ENCODE measurements at regions not wholly inside any gene's neighbourhood (a gene's known extent, or its start where the extent isn't known, plus 50 kb on each side); places are given as distances from the start of the nearest gene placed in this dataset.

- TF ChIP-seq ZNF521 (tag by site-specific recombination; IDR thresholded peaks at IDR 0.05) (no peak), ZNF280D (tag by site-specific recombination; IDR thresholded peaks at IDR 0.05) (no peak), ZNF830 (tag by site-specific recombination; IDR thresholded peaks at IDR 0.05; ENCODE audit: low read depth) (no peak), ZNF76 (tag by site-specific recombination; IDR thresholded peaks at IDR 0.05; ENCODE audit: borderline replicate concordance, low read depth) (no peak), SCRT2 (tag by site-specific recombination; IDR thresholded peaks at IDR 0.05) (no peak), ZNF561 (tag by site-specific recombination; IDR thresholded peaks at IDR 0.05; ENCODE audit: borderline replicate concordance) (no peak)
Observed at GRCh38 chr10:118807512-118808305, 52.9 kb upstream of the CACUL1 start (continued).

GRCh38 chr10:118808601-118809356 is 54.0 kb upstream of the CACUL1 start:
- H3K9me3 ChIP-seq (ENCODE audit: control insufficient read depth, insufficient read depth, low read depth, low read length): no peaks in the 10 kb centered on the region
- no peaks in the 10 kb centered on the region for H3K36me3 ChIP-seq (ENCODE audit: control insufficient read depth in 2 of 2, insufficient read depth in 1 of 2, low read length in 2 of 2)
- TF ChIP-seq ZNF488 (tag by site-specific recombination; IDR thresholded peaks at IDR 0.05) (no peak), ZIC2 (tag by site-specific recombination; IDR thresholded peaks at IDR 0.05) (0 out of 2 replicates have a peak, but pooled peaks have one; percentile 6), ZNF280D (tag by site-specific recombination; IDR thresholded peaks at IDR 0.05) (no peak)
- H3K4me1 ChIP-seq (ENCODE audit: control insufficient read depth, insufficient read depth, low read length): no peaks in the 10 kb centered on the region
- H3K4me3 ChIP-seq (ENCODE audit: low read depth, low read length): no peak overlapping the region
- ChIA-PET CTCF (interaction anchor here (0.6 to 0.7 kb wide), 2 partner anchors 10 to 431 kb away, joined by 3 read pairs; no protein-coding TSS in a partner anchor), POLR2A (no interaction called here)
- no peak overlapping the region for H3K27ac ChIP-seq (ENCODE audit: extremely low read depth, low read depth, low read length)

- Histone ChIP-seq H3K4me1 (ENCODE audit: control insufficient read depth, insufficient read depth, low read length) (no peaks in the 10 kb centered on the region), H3K9me3 (ENCODE audit: control insufficient read depth, insufficient read depth, low read depth, low read length) (no peaks in the 10 kb centered on the region), H3K36me3 (ENCODE audit: control insufficient read depth in 2 of 2, insufficient read depth in 1 of 2, low read length in 2 of 2) (no peaks in the 10 kb centered on the region), H3K27ac (ENCODE audit: extremely low read depth, low read depth, low read length) (no peak overlapping the region), H3K4me3 (ENCODE audit: low read depth, low read length) (no peak overlapping the region)
- ChIA-PET CTCF (interaction anchor here (0.6 kb wide), 1 partner anchor 432 kb away, joined by 3 read pairs; no protein-coding TSS in a partner anchor), POLR2A (no interaction called here)
- TF ChIP-seq FEZF1 (tag by site-specific recombination; IDR thresholded peaks at IDR 0.05) (no peak), ZSCAN30 (tag by site-specific recombination; IDR thresholded peaks at IDR 0.05) (no peak), ZBTB6 (tag by site-specific recombination; IDR thresholded peaks at IDR 0.05) (no peak), BCL11B (tag by site-specific recombination; IDR thresholded peaks at IDR 0.05; ENCODE audit: low read depth) (no peak), ZBTB8A (tag by site-specific recombination; IDR thresholded peaks at IDR 0.05) (no peak), ZNF324 (tag by site-specific recombination; IDR thresholded peaks at IDR 0.05) (no peak), ZNF341 (tag by site-specific recombination; IDR thresholded peaks at IDR 0.05; ENCODE audit: low read depth) (no peak), ZNF529 (tag by site-specific recombination; IDR thresholded peaks at IDR 0.05; ENCODE audit: insufficient replicate concordance) (no peak), KLF16 (tag by site-specific recombination; IDR thresholded peaks at IDR 0.05) (no peak), ZFP37 (tag by site-specific recombination; IDR thresholded peaks at IDR 0.05) (no peak), ZNF362 (tag by site-specific recombination; IDR thresholded peaks at IDR 0.05) (no peak), ZNF184 (tag by site-specific recombination; IDR thresholded peaks at IDR 0.05) (no peak)
Observed at GRCh38 chr10:118809357-118810220, 54.8 kb upstream of the CACUL1 start.
